ENCODE measurements at regions not wholly inside any gene's neighbourhood (a gene's known extent, or its start where the extent isn't known, plus 50 kb on each side); places are given as distances from the start of the nearest gene placed in this dataset.
"Not testable (repeated sequence)": the region's sequence is repeated elsewhere in the genome, so short reads cannot be mapped to it uniquely, and the experiment has no call there.

GRCh38 chr10:30531751-30532530 lies 97.6 kb downstream of the LYZL2 start:
- no peak for DNase-seq

DNA sequence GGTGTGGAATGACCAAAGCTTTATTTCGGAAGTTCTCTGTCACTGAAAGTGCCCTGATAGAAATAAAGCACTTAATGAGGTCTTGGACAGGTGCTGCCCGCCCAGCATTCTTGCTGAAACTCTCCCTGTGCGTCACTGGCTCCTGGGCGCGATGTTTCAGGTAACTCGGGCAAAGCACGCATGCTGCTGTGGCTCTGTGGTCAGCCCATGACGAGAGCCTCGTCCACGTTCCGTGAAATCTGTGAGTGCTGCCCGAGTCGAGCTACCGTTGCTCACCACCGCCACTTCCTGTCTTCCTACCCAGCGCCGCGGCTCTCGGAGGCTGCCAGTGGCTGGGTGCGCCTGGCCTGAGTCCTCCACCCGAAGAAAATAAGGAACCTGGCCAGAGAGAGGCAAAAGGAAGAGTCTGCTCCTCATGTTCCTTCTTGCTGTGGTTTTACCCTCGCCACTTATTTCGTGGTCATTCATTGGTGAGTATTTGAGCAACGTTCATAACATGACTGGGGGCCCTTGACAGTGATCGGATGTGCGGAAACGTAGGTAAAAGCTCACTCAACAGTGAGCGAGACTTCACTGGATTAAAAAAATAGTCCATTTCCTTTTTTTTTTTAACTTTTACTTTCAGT lies 95.5 kb downstream of the MAP3K8 start:
- no peak for DNase-seq

GRCh38 chr10:30528429-30528786 lies 94.4 kb downstream of the MAP3K8 start:
- DNase-seq, result no peak

- no peak for DNase-seq
Observed at GRCh38 chr10:30527623-30528428, 93.8 kb downstream of the MAP3K8 start.

DNA sequence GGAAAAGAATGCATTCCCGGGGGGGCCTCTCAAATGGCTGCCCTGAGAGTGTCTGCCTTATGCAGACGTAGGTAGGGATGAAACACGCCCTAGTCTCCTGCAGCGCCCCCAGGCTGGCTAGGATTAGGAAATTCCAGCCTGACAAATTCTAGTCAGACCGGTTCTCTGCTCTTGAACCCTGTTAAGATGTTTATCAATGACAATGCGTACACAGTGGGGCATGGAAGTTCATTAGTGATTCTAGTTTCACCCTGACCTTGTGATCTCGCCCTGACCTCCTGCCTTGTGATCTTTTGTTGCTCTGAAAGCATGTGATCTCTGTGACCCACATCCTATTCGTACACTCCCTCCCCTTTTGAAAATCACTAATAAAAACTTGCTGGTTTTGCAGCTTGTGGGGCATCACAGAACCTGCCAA lies 88.7 kb downstream of the MAP3K8 start:
- DNase-seq, result not testable (repeated sequence)

DNA sequence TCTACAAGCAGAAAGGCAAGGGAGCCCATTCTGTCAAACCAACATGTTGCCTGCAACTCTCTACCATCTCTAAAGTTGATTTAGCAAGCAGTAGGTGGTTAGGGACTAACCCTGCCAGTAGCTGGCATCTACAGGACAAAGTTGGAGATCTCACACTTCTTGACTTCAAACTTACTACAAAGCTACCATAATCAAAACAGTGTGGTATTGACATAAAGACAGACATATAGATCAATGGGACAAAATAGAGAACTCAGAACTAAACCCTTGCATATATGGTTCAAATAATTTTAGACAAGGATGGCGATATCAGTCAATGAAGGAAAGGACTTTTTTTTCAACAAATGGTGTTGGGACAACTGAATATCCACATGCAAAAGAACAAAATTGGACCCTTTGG lies 84.9 kb downstream of the MAP3K8 start:
- DNase-seq, result no peak

All from 8988T (cell line).